ENCODE measurements at regions not wholly inside any gene's neighbourhood (a gene's known extent, or its start where the extent isn't known, plus 50 kb on each side); places are given as distances from the start of the nearest gene placed in this dataset.

DNA sequence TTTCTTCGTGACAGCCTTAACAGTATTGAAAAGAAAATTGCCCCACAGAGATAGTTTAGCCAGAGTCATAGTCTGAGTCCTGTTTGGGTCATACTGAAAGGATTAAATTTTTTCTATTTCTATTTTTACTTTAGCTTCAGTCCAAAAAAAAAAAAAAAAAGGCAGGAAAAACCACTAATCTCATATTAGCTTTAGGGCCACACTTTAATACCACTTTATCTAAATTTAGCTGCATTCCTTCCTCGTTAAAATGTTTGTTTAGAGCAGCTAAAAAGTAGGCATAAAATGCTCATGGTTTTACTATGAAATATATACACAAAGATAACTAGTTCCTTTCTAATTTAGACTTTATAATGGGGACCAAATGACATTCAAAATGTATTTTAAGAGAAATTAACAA, 216.5 kb upstream of the TMEM196 start:
- POLR2A ChIA-PET, result no interaction called here
- Mint-ChIP-seq H3K4me1 (no peaks in the 10 kb centered on the region), H3K9me3 (ENCODE audit: insufficient read depth) (no peaks in the 10 kb centered on the region), H3K27me3 (no peaks in the 10 kb centered on the region), H3K4me3 (no peak overlapping the region), H3K27ac (no peak overlapping the region)
- H4K20me1 ChIP-seq (ENCODE audit: control insufficient read depth, insufficient read depth, low read length, poor library complexity, severe bottlenecking), result no peaks in the 10 kb centered on the region
- no peaks in the 10 kb centered on the region for H3K36me3 ChIP-seq (replicated peaks in 1 of 2; ENCODE audit: control extremely low read depth in 1 of 2, control insufficient read depth in 1 of 2, extremely low read depth in 1 of 2, insufficient read depth in 2 of 2, low read length in 1 of 2)
- CTCF ChIA-PET, result interaction anchor here (0.7 kb wide), 1 partner anchor 52 kb away, joined by 5 read pairs; no protein-coding TSS in a partner anchor
- no peak for DNase-seq
- no peaks in the 10 kb centered on the region for H3K79me2 ChIP-seq (ENCODE audit: control insufficient read depth, insufficient read depth, low read length)
- no peak overlapping the region for H2AFZ ChIP-seq (ENCODE audit: insufficient read depth, low read depth, low read length, poor library complexity, severe bottlenecking)
- no peak overlapping the region for H3K27ac ChIP-seq (ENCODE audit: low read length in 2 of 2)
- no peak for ATAC-seq (ENCODE audit: low read depth)
- TF ChIP-seq, protein P1, sequence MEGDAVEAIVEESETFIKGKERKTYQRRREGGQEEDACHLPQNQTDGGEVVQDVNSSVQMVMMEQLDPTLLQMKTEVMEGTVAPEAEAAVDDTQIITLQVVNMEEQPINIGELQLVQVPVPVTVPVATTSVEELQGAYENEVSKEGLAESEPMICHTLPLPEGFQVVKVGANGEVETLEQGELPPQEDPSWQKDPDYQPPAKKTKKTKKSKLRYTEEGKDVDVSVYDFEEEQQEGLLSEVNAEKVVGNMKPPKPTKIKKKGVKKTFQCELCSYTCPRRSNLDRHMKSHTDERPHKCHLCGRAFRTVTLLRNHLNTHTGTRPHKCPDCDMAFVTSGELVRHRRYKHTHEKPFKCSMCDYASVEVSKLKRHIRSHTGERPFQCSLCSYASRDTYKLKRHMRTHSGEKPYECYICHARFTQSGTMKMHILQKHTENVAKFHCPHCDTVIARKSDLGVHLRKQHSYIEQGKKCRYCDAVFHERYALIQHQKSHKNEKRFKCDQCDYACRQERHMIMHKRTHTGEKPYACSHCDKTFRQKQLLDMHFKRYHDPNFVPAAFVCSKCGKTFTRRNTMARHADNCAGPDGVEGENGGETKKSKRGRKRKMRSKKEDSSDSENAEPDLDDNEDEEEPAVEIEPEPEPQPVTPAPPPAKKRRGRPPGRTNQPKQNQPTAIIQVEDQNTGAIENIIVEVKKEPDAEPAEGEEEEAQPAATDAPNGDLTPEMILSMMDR (IDR thresholded peaks at IDR 0.05), result no peak
- no peak for TF ChIP-seq EZH2 (IDR thresholded peaks at IDR 0.05; ENCODE audit: borderline replicate concordance, insufficient read depth, low read depth, low read length, poor library complexity, severe bottlenecking)
- peaks cover 0 to 3% (median 0%) of the 10 kb centered on the region in 3 donors for H3K9me3 ChIP-seq (ENCODE audit: control extremely low read depth in 1 of 3, control insufficient read depth in 2 of 3, insufficient read depth in 1 of 3, low read length in 2 of 3)
- intact Hi-C loops (cut with micrococcal nuclease), result no loop called here
- H3K4me3 ChIP-seq (ENCODE audit: control extremely low read depth in 1 of 5, extremely low read depth in 1 of 5, insufficient read depth in 1 of 5, low read depth in 2 of 5, low read length in 4 of 5), result no peak overlapping the region
- no CpG with 5 or more reads among the region's 2 CpGs for WGBS (ENCODE audit: insufficient coverage)
- H3K9ac ChIP-seq (ENCODE audit: low read length), result no peak overlapping the region
- no peaks in the 10 kb centered on the region for H3K4me1 ChIP-seq (ENCODE audit: control insufficient read depth in 2 of 2, insufficient read depth in 2 of 2, low read length in 2 of 2)
- H3K27me3 ChIP-seq (replicated peaks in 1 of 4; ENCODE audit: control extremely low read depth in 1 of 4, control insufficient read depth in 3 of 4, insufficient read depth in 4 of 4, low read length in 3 of 4), result no peaks in the 10 kb centered on the region
- H3K4me2 ChIP-seq (replicated peaks; ENCODE audit: low read depth, low read length, poor library complexity, severe bottlenecking), result no peak overlapping the region

DNA sequence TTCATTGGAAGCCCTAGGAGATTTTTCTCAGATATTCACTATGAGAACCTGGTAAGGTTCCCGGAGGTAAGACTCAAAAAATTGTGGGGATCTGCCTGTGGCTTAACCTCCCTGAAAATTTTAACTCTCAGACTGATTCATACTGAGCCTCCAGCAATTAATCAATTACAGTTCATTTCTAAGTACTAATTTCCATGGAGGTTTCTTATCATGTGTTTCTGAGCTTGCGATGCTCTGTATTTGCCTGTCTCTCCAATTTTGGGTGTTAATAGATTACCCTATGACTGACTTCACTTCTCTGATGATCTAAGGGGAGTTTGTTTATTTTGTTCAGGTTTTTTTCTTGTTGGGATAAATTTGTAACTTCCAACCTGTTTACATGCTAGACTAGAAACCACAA, 215.4 kb upstream of the TMEM196 start:
- H3K9me3 ChIP-seq (ENCODE audit: control extremely low read depth in 1 of 3, control insufficient read depth in 2 of 3, insufficient read depth in 1 of 3, low read length in 2 of 3), result peaks cover 0 to 3% (median 0%) of the 10 kb centered on the region in 3 donors
- WGBS (ENCODE audit: insufficient coverage), result no CpG with 5 or more reads among the region's 2 CpGs
- H3K27me3 Mint-ChIP-seq, result no peaks in the 10 kb centered on the region
- H3K9ac ChIP-seq (ENCODE audit: low read length), result no peak overlapping the region
- H3K79me2 ChIP-seq (ENCODE audit: control insufficient read depth, insufficient read depth, low read length), result no peaks in the 10 kb centered on the region
- intact Hi-C loops (cut with micrococcal nuclease), result no loop called here
- no peak overlapping the region for H3K4me2 ChIP-seq (replicated peaks; ENCODE audit: low read depth, low read length, poor library complexity, severe bottlenecking)
- H2AFZ ChIP-seq (ENCODE audit: insufficient read depth, low read depth, low read length, poor library complexity, severe bottlenecking), result no peak overlapping the region
- POLR2A ChIA-PET, result no interaction called here
- H3K9me3 Mint-ChIP-seq (ENCODE audit: insufficient read depth), result no peaks in the 10 kb centered on the region
- H4K20me1 ChIP-seq (ENCODE audit: control insufficient read depth, insufficient read depth, low read length, poor library complexity, severe bottlenecking), result no peaks in the 10 kb centered on the region
- H3K4me1 Mint-ChIP-seq, result no peaks in the 10 kb centered on the region
- H3K4me1 ChIP-seq (ENCODE audit: control insufficient read depth in 2 of 2, insufficient read depth in 2 of 2, low read length in 2 of 2), result no peaks in the 10 kb centered on the region
- no peaks in the 10 kb centered on the region for H3K27me3 ChIP-seq (replicated peaks in 1 of 4; ENCODE audit: control extremely low read depth in 1 of 4, control insufficient read depth in 3 of 4, insufficient read depth in 4 of 4, low read length in 3 of 4)
- no peak overlapping the region for H3K27ac ChIP-seq (ENCODE audit: low read length in 2 of 2)
- CTCF ChIA-PET, result no interaction called here
- DNase-seq (no peak), ATAC-seq (ENCODE audit: low read depth) (no peak)
- no peak overlapping the region for H3K27ac Mint-ChIP-seq
- H3K4me3 ChIP-seq (ENCODE audit: control extremely low read depth in 1 of 5, extremely low read depth in 1 of 5, insufficient read depth in 1 of 5, low read depth in 2 of 5, low read length in 4 of 5), result no peak overlapping the region
- no peak for TF ChIP-seq EZH2 (IDR thresholded peaks at IDR 0.05; ENCODE audit: borderline replicate concordance, insufficient read depth, low read depth, low read length, poor library complexity, severe bottlenecking)
- TF ChIP-seq, protein P1 (IDR thresholded peaks at IDR 0.05), result no peak
- H3K36me3 ChIP-seq (replicated peaks in 1 of 2; ENCODE audit: control extremely low read depth in 1 of 2, control insufficient read depth in 1 of 2, extremely low read depth in 1 of 2, insufficient read depth in 2 of 2, low read length in 1 of 2), result no peaks in the 10 kb centered on the region
- no peak overlapping the region for H3K4me3 Mint-ChIP-seq
